HG02763 (cell line): ENCODE measurements at regions not wholly inside any gene's neighbourhood (a gene's known extent, or its start where the extent isn't known, plus 50 kb on each side); places are given as distances from the start of the nearest gene placed in this dataset.

Source experiments
- ATAC-seq: cut with Tn5 transposase; IDR thresholded peaks from one replicate; pipeline ENCODE4 v1.9.1; 2021; ENCODE audit warnings: mild to moderate bottlenecking, moderate library complexity; ENCODE audit not compliant: unreplicated experiment

- ATAC-seq = no peak
Observed at GRCh38 chr4:29467044-29467717, 1253.0 kb upstream of the PCDH7 start.
